ES-I3 (cell line): ENCODE measurements at regions not wholly inside any gene's neighbourhood (a gene's known extent, or its start where the extent isn't known, plus 50 kb on each side); places are given as distances from the start of the nearest gene placed in this dataset.
"Not testable (repeated sequence)": the region's sequence is repeated elsewhere in the genome, so short reads cannot be mapped to it uniquely, and the experiment has no call there.

Source experiments
- H3K36me3 ChIP-seq: 2 replicates; pipeline ENCODE4 v1.6.1; 2013; ENCODE audit warnings: mild to moderate bottlenecking, low read length, control low read depth, moderate library complexity; ENCODE audit not compliant: insufficient read depth
- H3K4me1 ChIP-seq: 2 replicates; pipeline ENCODE4 v1.6.1; 2013; ENCODE audit warnings: mild to moderate bottlenecking, control low read depth, low read length; ENCODE audit not compliant: insufficient read depth
- H3K9ac ChIP-seq: 2 replicates; pipeline ENCODE4 v1.6.1; 2013; ENCODE audit warnings: low read depth, mild to moderate bottlenecking, low read length, moderate library complexity
- H3K9me3 ChIP-seq: 2 replicates; pipeline ENCODE4 v1.6.1; 2013; ENCODE audit warnings: mild to moderate bottlenecking, low read length, moderate library complexity; ENCODE audit not compliant: control insufficient read depth, insufficient read depth

DNA sequence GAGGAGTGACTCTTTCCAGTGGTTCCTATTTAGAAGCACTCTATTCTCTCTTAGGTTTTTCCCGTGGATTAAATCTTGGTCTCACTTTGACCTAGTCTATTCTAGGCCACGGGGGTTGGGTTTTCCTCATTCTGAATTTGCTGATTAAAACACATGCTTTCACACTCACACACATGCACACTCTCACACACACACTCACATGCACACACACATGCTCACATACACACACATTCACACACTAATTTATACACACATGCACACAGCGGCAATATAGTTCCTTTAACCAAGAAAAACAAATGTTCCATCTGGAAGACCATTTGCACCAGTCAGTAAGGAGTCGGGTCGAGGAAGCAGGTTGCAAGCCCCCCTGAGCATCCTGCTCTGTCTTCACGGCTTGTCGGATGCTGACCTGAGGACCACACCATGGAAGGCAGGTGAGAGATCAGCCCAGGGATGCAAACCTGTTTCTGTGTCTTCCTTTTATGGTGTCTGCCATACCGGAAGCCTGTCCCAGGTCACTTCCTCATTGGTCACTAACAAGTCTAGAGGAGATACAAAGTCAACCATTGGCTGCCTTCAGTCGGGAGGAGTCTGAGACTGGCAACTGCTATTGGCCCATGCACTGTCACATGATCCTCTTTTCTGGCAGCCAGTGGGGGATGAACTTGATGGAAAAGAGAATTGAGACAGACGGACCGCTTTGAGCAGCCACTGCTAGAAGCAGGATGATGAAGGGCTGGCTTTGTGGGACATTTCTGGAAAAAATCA is 330.8 kb downstream of the FGFR2 start:
- Histone ChIP-seq H3K4me1 (no peaks in the 10 kb centered on the region), H3K9ac (no peak overlapping the region), H3K9me3 (no peaks in the 10 kb centered on the region), H3K36me3 (no peaks in the 10 kb centered on the region)

- Histone ChIP-seq H3K9me3 (no peaks in the 10 kb centered on the region), H3K4me1 (no peaks in the 10 kb centered on the region), H3K36me3 (no peaks in the 10 kb centered on the region), H3K9ac (no peak overlapping the region)
These were observed 329.9 kb downstream of the FGFR2 start for GRCh38 chr10:121268363-121268762.

DNA sequence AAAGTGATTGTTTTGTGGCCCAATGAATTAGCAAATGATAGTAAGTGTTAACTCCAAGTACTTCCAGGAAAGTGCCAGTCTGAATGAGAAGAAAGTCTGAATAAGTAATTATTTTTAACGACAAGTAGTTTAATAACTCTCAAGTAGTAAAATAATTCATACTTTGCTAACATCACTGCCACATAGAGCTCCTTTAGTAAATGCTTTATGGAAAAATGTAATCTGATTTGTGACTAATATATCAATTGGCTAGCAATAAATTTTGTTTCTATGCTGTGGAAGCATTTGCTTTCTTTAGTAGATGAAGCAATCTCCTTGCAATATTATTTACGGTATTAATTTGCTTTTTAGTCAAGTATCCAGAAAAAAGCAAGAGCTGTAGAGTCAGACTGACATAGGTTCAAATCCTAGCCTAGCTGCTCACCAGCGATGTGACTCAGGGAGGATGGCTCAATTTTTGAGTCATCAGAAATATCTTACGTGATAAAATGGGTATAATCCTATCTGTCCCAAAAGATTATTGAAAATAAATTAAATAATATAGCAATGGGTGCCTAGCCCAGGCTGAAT is 329.3 kb downstream of the FGFR2 start:
- Histone ChIP-seq H3K36me3 (no peaks in the 10 kb centered on the region), H3K4me1 (no peaks in the 10 kb centered on the region), H3K9me3 (no peaks in the 10 kb centered on the region), H3K9ac (no peak overlapping the region)

DNA sequence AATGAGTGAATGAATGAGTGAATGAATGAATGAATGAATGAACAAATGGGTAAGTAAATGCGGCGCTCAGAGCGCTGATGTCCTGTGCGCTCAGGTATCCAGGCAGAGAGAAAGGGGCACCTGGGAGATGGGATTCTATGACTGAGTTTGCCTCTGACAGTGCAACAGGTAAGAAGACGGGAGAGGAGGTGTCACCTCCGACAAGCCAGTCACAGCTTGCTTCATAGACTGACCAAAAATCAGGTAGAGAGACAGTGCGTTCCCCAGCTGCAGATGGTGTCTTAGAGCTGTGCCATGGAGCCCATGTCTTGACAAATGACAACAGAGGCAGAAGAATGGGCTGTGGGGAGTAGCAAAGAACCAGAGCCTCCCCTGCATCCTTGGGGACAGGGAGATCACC is 327.3 kb downstream of the FGFR2 start:
- Histone ChIP-seq H3K9ac (no peak overlapping the region), H3K9me3 (no peaks in the 10 kb centered on the region), H3K36me3 (no peaks in the 10 kb centered on the region), H3K4me1 (no peaks in the 10 kb centered on the region)

- Histone ChIP-seq H3K4me1 (no peaks in the 10 kb centered on the region), H3K36me3 (no peaks in the 10 kb centered on the region), H3K9ac (no peak overlapping the region), H3K9me3 (no peaks in the 10 kb centered on the region)
These were observed 322.2 kb downstream of the FGFR2 start for GRCh38 chr10:121276046-121276445.

DNA sequence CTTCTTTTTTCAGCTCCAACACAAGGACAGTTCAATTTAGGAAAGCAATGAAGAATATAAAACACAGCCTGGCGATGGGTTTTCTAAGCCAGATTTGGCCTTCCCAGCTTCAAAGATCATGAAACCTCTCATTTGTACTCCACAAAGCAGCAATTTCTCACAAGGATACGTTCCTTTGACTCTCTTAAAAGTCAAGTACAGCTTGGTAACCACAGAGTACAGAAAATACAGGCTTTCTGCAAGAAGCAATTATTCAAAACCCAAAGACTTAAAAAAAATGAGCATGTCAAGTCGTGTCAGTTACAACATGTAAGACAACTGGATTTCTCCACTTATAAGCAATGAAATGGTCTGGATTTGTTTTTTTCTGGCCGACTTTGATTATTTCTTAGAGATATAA is 321.4 kb downstream of the FGFR2 start:
- no peaks in the 10 kb centered on the region for H3K36me3 ChIP-seq
- H3K4me1 ChIP-seq, result no peaks in the 10 kb centered on the region
- H3K9ac ChIP-seq, result no peak overlapping the region
- H3K9me3 ChIP-seq, result no peaks in the 10 kb centered on the region

DNA sequence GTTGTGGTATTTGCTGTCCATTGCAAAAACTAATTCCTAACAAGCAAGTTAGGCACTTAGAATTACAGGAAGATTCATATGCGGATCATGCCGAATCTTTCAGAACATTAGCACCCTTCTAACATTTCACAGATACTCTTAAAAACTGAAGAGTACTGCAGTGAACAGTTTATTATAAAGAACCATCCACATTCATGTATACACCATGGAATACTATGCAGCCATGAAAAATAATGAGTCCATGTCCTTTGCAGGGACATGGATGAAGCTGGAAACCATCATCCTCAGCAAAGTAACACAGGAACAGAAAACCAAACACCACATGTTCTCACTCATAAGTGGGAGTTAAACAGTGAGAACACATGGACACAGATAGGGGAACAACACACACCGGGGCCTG is 319.9 kb downstream of the FGFR2 start:
- H3K36me3 ChIP-seq, H3K4me1 ChIP-seq, H3K9me3 ChIP-seq, H3K9ac ChIP-seq: not testable (repeated sequence)

DNA sequence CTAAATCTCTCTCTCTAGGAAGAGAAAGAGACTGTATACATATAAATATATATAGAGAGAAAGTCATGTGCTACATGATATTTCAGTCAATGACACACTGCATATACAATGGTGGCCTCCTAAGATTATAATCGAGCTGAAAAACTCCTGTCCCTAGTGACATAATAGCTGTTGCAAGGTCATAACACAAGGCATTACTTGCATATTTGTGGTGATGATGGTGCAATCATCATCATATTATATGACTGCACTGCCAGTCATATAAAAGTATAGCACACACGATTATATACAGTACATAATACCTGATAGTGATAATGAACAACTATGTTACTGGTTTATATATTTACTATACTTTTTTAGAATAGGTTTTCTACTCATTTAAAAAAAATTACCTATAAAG is 316.7 kb downstream of the FGFR2 start:
- Histone ChIP-seq H3K9me3 (no peaks in the 10 kb centered on the region), H3K9ac (no peak overlapping the region), H3K36me3 (no peaks in the 10 kb centered on the region), H3K4me1 (peaks cover 3% of the 10 kb centered on the region; the same call in 1 of the 2 replicates)

DNA sequence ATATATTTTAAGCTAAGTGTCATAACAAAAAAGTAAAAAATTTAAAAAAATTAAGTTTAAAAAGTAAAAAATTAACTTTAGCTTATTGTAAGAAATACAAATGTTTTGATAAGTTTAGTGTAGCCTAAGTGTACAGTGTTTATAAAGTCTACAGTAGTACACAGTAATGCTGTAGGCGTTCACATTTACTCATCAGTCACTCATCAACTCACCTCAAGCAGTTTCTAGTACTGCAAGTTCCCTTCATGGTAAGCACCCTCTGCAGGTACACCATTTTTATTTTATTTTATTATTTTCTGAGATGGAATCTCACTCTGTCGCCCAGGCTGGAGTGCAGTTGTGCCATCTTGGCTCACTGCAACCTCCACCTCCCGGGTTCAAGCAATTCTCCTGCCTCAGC is 316.0 kb downstream of the FGFR2 start:
- Histone ChIP-seq H3K4me1 (peaks cover 3% of the 10 kb centered on the region; the same call in 1 of the 2 replicates), H3K9me3 (no peaks in the 10 kb centered on the region), H3K36me3 (no peaks in the 10 kb centered on the region), H3K9ac (no peak overlapping the region)

- no peaks in the 10 kb centered on the region for H3K36me3 ChIP-seq
- H3K4me1 ChIP-seq, result peaks cover 6% of the 10 kb centered on the region
- H3K9ac ChIP-seq, result no peak overlapping the region
- no peaks in the 10 kb centered on the region for H3K9me3 ChIP-seq
These were observed 315.3 kb downstream of the FGFR2 start for GRCh38 chr10:121282797-121283515.

DNA sequence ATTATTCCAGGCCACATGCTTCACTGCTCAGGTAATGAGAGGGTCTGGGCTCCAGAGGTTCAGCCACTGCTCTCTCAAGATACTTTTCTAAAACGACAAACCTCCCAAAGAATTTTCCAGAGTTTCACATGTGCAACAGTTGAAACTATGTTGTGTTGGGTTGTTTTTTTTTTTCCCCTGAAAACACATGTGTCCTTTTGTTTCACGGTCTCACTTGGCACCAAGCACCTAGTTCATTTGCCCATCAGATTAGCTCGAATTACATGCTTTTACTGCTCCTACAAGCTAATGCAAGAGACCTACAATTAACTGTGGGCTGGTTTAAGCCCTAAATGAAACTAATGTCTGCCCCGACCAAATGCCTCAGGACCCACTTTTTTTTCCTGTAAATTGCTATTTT is 313.3 kb downstream of the FGFR2 start:
- Histone ChIP-seq H3K4me1 (peaks cover 21% of the 10 kb centered on the region), H3K9me3 (no peaks in the 10 kb centered on the region), H3K36me3 (no peaks in the 10 kb centered on the region), H3K9ac (no peak overlapping the region)

DNA sequence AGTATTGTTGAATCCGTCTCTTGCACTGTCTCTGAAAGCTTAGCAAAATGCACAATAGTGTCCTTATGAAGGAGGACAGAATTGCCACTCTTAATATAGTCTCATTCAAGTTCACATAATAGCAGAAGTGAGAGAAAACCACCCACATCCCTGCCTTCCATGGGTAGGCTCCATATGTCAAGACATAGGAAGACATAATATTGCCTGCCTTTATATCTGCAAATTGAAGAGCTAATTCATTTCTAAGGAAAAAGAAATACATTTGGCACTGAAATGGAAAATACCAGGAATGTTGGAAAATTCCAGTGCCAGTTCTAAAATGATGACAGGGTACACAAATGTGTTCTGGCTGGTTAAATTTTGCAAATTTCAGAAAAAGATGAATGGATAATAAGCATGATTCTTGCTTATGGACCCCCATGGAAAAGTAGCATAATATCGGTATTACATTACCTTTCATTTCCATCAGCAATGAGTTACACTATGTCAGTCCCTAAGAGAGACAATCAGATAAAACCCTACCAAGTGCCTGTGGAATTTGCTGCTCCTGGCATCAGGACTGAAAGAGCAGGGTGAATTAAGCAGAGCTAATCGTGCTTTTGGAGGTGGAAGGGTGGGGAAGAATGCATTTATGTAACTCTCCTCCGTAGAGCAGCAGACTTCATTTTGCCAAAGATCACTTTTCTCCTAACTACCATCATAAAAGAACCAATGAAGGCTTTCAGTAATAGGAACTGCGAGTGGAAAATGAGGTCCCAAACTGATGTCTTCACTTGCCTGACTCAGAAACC is 312.6 kb downstream of the FGFR2 start:
- Histone ChIP-seq H3K4me1 (peaks cover 23% of the 10 kb centered on the region), H3K36me3 (no peaks in the 10 kb centered on the region), H3K9me3 (no peaks in the 10 kb centered on the region), H3K9ac (no peak overlapping the region)

- H3K9ac ChIP-seq, result no peak overlapping the region
- H3K9me3 ChIP-seq, result no peaks in the 10 kb centered on the region
- H3K4me1 ChIP-seq, result peaks cover 23% of the 10 kb centered on the region
- no peaks in the 10 kb centered on the region for H3K36me3 ChIP-seq
These were observed 310.2 kb downstream of the FGFR2 start for GRCh38 chr10:121288011-121288410.

DNA sequence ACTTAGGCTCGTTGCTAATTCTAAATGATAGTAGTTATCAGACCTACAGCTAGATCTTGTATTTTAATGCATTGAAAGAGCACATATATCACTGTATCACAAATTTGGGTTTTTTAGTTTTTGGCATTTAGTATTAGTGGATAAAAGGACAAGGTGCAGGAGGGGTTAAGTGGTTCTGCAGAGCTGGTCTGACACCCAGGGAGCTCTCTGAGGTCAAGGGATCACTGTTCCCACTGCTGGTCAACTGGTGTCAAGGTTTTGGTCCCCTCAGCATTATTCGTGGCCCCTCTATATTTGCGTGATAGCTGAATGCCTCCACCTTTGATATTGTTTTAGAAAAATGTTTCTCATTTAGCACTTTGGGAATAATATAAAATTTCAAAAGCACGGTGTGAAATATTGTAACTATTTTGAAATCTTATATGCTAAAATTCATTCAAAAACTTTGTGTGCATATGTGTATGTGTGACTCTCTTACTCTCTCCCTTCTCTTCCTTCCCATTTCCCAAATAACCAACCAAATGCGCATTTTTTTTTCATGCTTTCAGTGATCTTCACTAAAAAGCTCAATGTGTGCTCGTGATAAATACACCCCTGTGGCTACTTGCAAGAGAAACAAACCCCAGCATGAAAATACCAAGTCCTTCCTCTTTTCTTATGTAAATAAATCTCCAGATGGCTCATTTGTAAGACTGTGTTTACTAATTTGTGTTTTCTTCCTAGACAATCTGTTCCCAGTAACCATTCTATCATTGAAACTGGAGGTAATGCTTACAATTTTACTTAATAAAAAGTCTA is 309.2 kb downstream of the FGFR2 start:
- no peak overlapping the region for H3K9ac ChIP-seq
- H3K36me3 ChIP-seq, result no peaks in the 10 kb centered on the region
- peaks cover 23% of the 10 kb centered on the region for H3K4me1 ChIP-seq
- H3K9me3 ChIP-seq, result no peaks in the 10 kb centered on the region
